Endothelial cell of umbilical vein (primary cell): ENCODE measurements at regions not wholly inside any gene's neighbourhood (a gene's known extent, or its start where the extent isn't known, plus 50 kb on each side); places are given as distances from the start of the nearest gene placed in this dataset.

Source experiments
- BruUV-seq: library from RNA; stranded (reverse); fragments of 400-500 nt; replicated peaks from 2 replicates; lab custom pipeline; 2021; lab: Mats Ljungman, UMichigan
- CTCF ChIA-PET: fragments of 300-600, 350-600 bp; sonication (Branson Sonifier 250); formaldehyde crosslinking; loops from one replicate; lab custom pipeline; 2021; ENCODE audit warnings: antibody characterized with exemption, inconsistent platforms; lab: Charles Lee
- POLR2A ChIA-PET: fragments of 300-600, 350-600 bp; sonication (Branson Sonifier 250); formaldehyde crosslinking; loops from one replicate; lab custom pipeline; 2021; ENCODE audit warnings: antibody characterized with exemption, inconsistent platforms; lab: Charles Lee
- DNase-seq: peaks from one replicate; pipeline ENCODE4 v3.0.0-alpha.2; 2011; ENCODE audit warnings: low read depth, low spot score
- FAIRE-seq: peaks from 2 replicates; lab custom pipeline; 2011; peaks lifted over from hg19 to GRCh38; lab: Jason Lieb, UNC
- H2AFZ ChIP-seq: 2 replicates; pipeline ENCODE4 v1.6.0; 2012; ENCODE audit warnings: low read depth, low read length, control low read depth, inconsistent platforms
- H3K27ac ChIP-seq: 2 replicates; pipeline ENCODE4 v1.5.1; 2011; ENCODE audit warnings: low read depth, mild to moderate bottlenecking, control low read depth, low read length, moderate library complexity; ENCODE audit not compliant: insufficient read depth
- H3K27me3 ChIP-seq, 2 experiments: 2 replicates each; pipeline versions ENCODE4 v1.6.0 to v1.6.1; 2011; ENCODE audit warnings: low read length in 2 of 2, mixed read lengths in 1 of 2; ENCODE audit not compliant: control insufficient read depth in 2 of 2, insufficient read depth in 2 of 2
- H3K36me3 ChIP-seq, 2 experiments: 2 replicates in 1 of 2; 3 replicates in 1 of 2; pipeline ENCODE4 v1.5.1; 2011; ENCODE audit warnings: low read length in 2 of 2, mild to moderate bottlenecking in 1 of 2, moderate library complexity in 1 of 2; ENCODE audit not compliant: control insufficient read depth in 2 of 2, insufficient read depth in 2 of 2; ENCODE audit errors: extremely low read depth in 1 of 2
- H3K4me1 ChIP-seq: 3 replicates; pipeline ENCODE4 v1.5.1; 2011; ENCODE audit warnings: mild to moderate bottlenecking, low read length; ENCODE audit not compliant: control insufficient read depth, insufficient read depth; ENCODE audit errors: extremely low read depth
- H3K4me2 ChIP-seq: 2 replicates; pipeline ENCODE4 v1.6.1; 2011; ENCODE audit warnings: low read length, control low read depth, mixed read lengths; ENCODE audit not compliant: insufficient read depth
- H3K4me3 ChIP-seq, 3 experiments: fragments of 200-600 bp in 1 of 3; sonication (generic), shearing (Covaris generic) in 1 of 3; replicated peaks in 1 of 3; 2 replicates each; pipeline ENCODE4 v1.5.1; 2011 to 2016; ENCODE audit warnings: control low read depth in 3 of 3, low read length in 3 of 3, mild to moderate bottlenecking in 2 of 3, inconsistent platforms in 1 of 3, low read depth in 1 of 3, moderate library complexity in 1 of 3; ENCODE audit not compliant: insufficient read depth in 1 of 3
- H3K79me2 ChIP-seq: 2 replicates; pipeline ENCODE4 v1.6.0; 2012; ENCODE audit warnings: low read length, inconsistent platforms; ENCODE audit not compliant: control insufficient read depth, insufficient read depth
- H3K9ac ChIP-seq: replicated peaks from 2 replicates; pipeline ENCODE3; 2011; ENCODE audit warnings: low read length, control low read depth; ENCODE audit not compliant: insufficient read depth; ENCODE audit errors: extremely low read depth
- H3K9me1 ChIP-seq: replicated peaks from 3 replicates; pipeline ENCODE4 v1.6.0; 2011; ENCODE audit warnings: mild to moderate bottlenecking, low read length; ENCODE audit not compliant: control insufficient read depth, insufficient read depth; ENCODE audit errors: extremely low read depth
- H3K9me3 ChIP-seq: replicated peaks from 2 replicates; pipeline ENCODE4 v1.5.1; 2012; ENCODE audit warnings: low read length, inconsistent platforms; ENCODE audit not compliant: control insufficient read depth, insufficient read depth
- H4K20me1 ChIP-seq: replicated peaks from 2 replicates; pipeline ENCODE3; 2011; ENCODE audit warnings: mild to moderate bottlenecking, low read length; ENCODE audit not compliant: control insufficient read depth, insufficient read depth; ENCODE audit errors: extremely low read depth
- EZH2 ChIP-seq: IDR thresholded peaks from 2 replicates; pipeline ENCODE4 v1.6.1; 2012; ENCODE audit warnings: borderline replicate concordance, low read depth, mild to moderate bottlenecking, moderate library complexity, low read length, inconsistent platforms; ENCODE audit not compliant: severe bottlenecking
- FOS ChIP-seq: IDR thresholded peaks from 2 replicates; pipeline ENCODE4 v1.6.1; 2011; ENCODE audit warnings: mild to moderate bottlenecking, low read length, moderate library complexity, borderline replicate concordance; ENCODE audit not compliant: insufficient read depth
- GATA2 ChIP-seq: IDR thresholded peaks from 2 replicates; pipeline ENCODE4 v1.7.0; 2011; ENCODE audit warnings: low read depth, mild to moderate bottlenecking, moderate library complexity, mixed read lengths, low read length; ENCODE audit not compliant: insufficient read length, insufficient read depth
- MYC ChIP-seq: IDR thresholded peaks from one replicate; pipeline ENCODE4 v1.6.1; 2011; ENCODE audit warnings: mild to moderate bottlenecking, low read depth, low read length
- POLR2A ChIP-seq: IDR thresholded peaks from 2 replicates; pipeline ENCODE4 v1.6.1; 2012; ENCODE audit warnings: low read depth, mild to moderate bottlenecking, control low read depth, low read length
- dilution Hi-C: fragments of 300-500 bp; cut with MboI; formaldehyde crosslinking; loops from one replicate; pipeline ENCODE4 v1.15.0; 2019; ENCODE audit warnings: low sequenced_read_pairs; ENCODE audit not compliant: extremely low pct_ligation_motif_present
- intact Hi-C: fragments of 100-400 bp; cut with micrococcal nuclease; formaldehyde crosslinking; loops from one replicate; pipeline ENCODE4 v1.10.0; 2022
- TF ChIP-seq, protein P1 (sequence below): IDR thresholded peaks from 2 replicates; pipeline ENCODE4 v1.6.1; 2011; ENCODE audit not compliant: insufficient read depth, insufficient read length

DNA sequence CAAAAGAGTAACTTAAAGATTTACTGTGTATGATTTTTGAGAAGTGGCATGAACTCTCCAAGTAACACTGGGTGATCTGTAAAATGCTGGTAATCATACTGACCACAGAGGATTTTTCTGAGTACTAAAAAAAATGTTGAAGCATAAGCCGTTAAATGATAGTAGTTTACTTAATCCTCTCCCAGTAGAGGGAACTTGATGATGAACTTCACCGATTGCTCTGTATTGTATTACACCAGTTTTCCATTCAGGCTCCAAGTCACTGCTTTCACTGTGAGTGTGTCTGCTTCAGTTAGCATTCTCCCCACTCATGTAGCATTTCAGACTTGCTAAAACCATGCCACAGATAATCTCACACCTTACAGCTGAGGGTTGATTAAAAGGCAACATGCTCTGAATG lies 294.1 kb downstream of the GBA3 start:
- dilution Hi-C loops, result no loop called here
- H3K4me3 ChIP-seq, result no peak overlapping the region
- POLR2A ChIA-PET, result no interaction called here

DNA sequence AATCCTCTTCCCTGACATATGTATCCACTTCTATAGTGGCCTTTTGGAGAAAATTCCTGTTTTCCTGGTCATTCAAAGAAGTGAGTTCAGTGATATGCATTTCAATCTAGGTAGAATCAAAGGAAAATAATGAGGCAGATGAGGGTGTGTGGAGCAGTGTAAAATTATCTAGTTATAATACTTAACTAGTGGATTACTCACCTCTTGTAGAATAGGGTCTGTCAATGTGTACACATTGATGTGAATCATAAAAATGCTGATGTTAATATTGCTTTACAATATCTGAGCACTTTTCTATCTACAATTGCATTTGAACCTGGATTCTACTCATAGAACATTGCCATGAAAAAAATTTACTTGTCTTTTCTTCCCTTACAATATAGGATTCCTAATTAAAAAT lies 293.5 kb downstream of the GBA3 start:
- no peaks in the 10 kb centered on the region for H3K79me2 ChIP-seq
- TF ChIP-seq EZH2 (no peak), FOS (no peak), MYC (no peak), GATA2 (no peak), POLR2A (no peak)
- TF ChIP-seq, protein P1, sequence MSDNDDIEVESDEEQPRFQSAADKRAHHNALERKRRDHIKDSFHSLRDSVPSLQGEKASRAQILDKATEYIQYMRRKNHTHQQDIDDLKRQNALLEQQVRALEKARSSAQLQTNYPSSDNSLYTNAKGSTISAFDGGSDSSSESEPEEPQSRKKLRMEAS, result no peak
- BruUV-seq, result no TSS peak
- DNase-seq (no peak), FAIRE-seq (no peak)
- no peak overlapping the region for H3K9ac ChIP-seq
- intact Hi-C loops, result no loop called here
- H2AFZ ChIP-seq, result no peak overlapping the region
- no peaks in the 10 kb centered on the region for H3K9me1 ChIP-seq
- no peaks in the 10 kb centered on the region for H3K4me1 ChIP-seq
- no peaks in the 10 kb centered on the region for H4K20me1 ChIP-seq
- dilution Hi-C loops, result no loop called here
- no peak overlapping the region for H3K4me2 ChIP-seq
- no peaks in the 10 kb centered on the region for H3K27me3 ChIP-seq
- POLR2A ChIA-PET, result no interaction called here
- no peak overlapping the region for H3K27ac ChIP-seq
- CTCF ChIA-PET, result no interaction called here
- H3K36me3 ChIP-seq, result no peaks in the 10 kb centered on the region
- no peak overlapping the region for H3K4me3 ChIP-seq
- peaks cover 2% of the 10 kb centered on the region for H3K9me3 ChIP-seq

More for the DNA sequence above, 294.1 kb downstream of the GBA3 start:
- no peak overlapping the region for H2AFZ ChIP-seq
- no peaks in the 10 kb centered on the region for H4K20me1 ChIP-seq
- H3K36me3 ChIP-seq, result no peaks in the 10 kb centered on the region
- FAIRE-seq, result no peak
- H3K4me1 ChIP-seq, result no peaks in the 10 kb centered on the region
- no peak overlapping the region for H3K9ac ChIP-seq
- H3K9me3 ChIP-seq, result peaks cover 6% of the 10 kb centered on the region
- intact Hi-C loops, result no loop called here
- H3K79me2 ChIP-seq, result no peaks in the 10 kb centered on the region
- H3K27me3 ChIP-seq, result no peaks in the 10 kb centered on the region
- CTCF ChIA-PET, result no interaction called here
- no peak for TF ChIP-seq EZH2
- H3K4me2 ChIP-seq, result no peak overlapping the region
- no TSS peak for BruUV-seq
- H3K9me1 ChIP-seq, result no peaks in the 10 kb centered on the region
- no peak for DNase-seq
- H3K27ac ChIP-seq, result no peak overlapping the region
